HG02840 (cell line): ENCODE measurements at regions not wholly inside any gene's neighbourhood (a gene's known extent, or its start where the extent isn't known, plus 50 kb on each side); places are given as distances from the start of the nearest gene placed in this dataset.

ENCODE experiments used
- ATAC-seq: cut with Tn5 transposase; IDR thresholded peaks from one replicate; pipeline ENCODE4 v1.9.1; 2021; ENCODE audit warnings: mild to moderate bottlenecking, moderate library complexity, moderate number of reproducible peaks; ENCODE audit not compliant: unreplicated experiment, low FRiP score

DNA sequence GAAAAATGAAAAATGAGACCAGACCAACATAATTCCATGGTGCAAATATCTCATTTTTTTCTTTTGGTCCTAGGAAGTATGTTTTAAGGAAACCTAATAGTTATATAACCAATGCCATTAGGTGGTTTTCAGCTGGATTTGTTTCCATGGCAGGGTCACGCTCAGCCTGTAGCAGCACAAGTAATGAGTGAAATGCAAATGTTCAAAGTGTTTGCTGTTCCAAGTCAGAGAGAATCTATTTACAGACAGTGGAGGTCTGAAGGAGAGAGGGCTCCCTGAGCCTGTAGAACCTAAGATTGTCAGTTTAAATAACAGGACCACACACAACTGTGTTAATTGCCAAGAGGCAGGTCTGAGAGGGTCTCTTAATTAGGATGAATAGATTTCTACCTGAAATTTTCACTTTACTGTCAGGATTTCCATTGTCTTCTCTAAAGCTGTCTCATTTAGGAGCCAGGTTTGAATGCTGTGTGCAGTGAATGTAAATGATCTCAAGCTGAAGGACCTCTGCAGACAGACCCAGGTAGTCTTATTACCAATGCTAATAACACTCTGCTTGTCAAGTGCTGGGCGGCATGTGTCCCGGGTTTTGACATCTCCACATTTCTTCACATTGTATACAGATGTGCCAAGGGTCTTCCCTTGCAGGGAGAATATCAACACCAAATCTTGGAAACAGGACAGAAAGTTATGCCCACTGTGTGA lies 317.3 kb upstream of the NECTIN3 start:
- ATAC-seq = no peak

- no peak for ATAC-seq
Observed at GRCh38 chr3:110755345-110755744, 316.3 kb upstream of the NECTIN3 start.

- no peak for ATAC-seq
Observed at GRCh38 chr3:110756705-110757104, 314.9 kb upstream of the NECTIN3 start.

- no peak for ATAC-seq
Observed at GRCh38 chr3:110758208-110758607, 313.4 kb upstream of the NECTIN3 start.

DNA sequence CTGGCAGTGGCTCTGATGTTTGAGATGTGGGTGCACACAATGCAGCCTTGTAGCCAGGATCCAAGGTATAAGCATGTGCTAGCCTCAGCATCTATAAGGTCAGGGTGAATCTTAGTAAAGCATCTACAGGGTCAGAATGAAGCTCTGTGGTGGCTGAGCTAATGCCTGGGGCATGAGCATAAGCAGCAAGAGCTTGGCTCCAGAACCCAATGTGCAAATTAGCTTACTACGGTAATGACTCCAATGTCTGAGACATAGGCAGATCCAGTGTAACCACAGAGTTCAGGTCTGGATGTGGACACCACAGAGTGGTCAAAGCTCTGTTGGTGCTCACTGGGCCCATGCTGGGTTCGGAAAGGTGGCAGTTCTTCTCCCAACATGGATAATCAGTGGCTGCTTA lies 304.5 kb upstream of the NECTIN3 start:
- ATAC-seq = no peak

- no peak for ATAC-seq
Observed at GRCh38 chr3:110767838-110768237, 303.8 kb upstream of the NECTIN3 start.

DNA sequence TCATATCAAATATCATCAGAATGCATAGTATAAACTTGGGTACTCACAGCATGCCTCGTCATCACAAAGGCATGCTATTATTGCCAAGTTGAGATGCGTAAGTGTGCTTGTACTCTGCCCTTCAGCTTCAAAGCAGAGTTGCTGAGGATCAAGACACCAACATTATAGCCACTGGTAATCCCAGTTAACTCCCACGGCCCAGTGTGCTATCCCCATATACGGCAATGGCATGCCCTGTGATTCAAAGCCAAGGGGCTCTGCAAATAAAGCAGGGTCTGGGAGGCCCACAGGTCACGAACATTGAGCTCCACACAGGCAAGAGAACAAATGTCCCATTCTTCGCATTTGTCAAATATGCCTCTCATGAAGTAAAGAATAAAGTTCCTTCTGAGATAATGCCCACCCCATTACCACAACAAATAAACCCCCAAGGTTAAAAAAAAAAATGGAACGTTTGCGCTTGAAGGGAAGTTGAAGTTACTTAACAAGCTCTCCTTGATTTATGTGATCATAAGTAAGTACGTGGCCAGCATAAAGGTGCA lies 298.1 kb upstream of the NECTIN3 start:
- no peak for ATAC-seq

DNA sequence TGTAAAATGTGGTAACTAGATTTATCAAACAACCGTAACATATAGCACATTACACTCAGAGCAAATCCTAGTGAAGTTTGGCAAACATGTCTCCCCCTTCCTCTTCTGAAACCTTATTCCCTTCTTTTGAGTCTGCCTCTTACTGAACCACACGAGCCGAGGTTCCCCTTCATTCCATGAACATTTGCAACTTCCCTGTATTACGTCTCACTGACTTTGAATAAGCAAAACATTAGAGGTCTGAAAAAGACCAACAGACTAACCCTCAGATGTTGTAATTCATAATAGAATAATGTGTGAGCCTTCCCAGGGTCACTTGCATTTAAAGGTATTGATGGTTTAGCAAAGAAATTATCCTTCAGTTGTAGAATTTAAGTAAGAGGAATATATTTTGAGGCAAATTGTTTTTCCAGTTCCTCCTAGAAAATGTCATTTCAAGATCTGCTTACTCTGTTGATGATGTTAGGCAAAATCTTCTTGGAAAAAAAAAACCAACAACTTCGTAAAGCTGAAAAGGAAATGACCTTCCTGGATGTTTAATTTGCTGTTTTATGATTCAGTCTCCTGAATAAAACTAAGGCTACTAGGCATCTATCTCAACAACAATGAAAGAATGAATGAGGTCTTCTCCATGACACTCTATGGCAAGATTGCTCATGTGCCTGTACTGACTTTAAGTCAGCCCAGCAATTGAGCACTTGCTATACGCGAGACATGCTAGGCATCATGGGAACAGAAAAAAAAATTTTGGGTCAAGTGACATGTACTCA lies 296.9 kb upstream of the NECTIN3 start:
- ATAC-seq = no peak

GRCh38 chr3:110779581-110779980 lies 292.0 kb upstream of the NECTIN3 start:
- no peak for ATAC-seq

- ATAC-seq = no peak
Observed at GRCh38 chr3:110783541-110783940, 288.1 kb upstream of the NECTIN3 start.

- no peak for ATAC-seq
Observed at GRCh38 chr3:110788794-110789193, 282.8 kb upstream of the NECTIN3 start.

- no peak for ATAC-seq
Observed at GRCh38 chr3:110789315-110789714, 282.3 kb upstream of the NECTIN3 start.

GRCh38 chr3:110790631-110791030 lies 281.0 kb upstream of the NECTIN3 start:
- ATAC-seq = no peak

GRCh38 chr3:110791995-110792686 lies 279.5 kb upstream of the NECTIN3 start:
- no peak for ATAC-seq

DNA sequence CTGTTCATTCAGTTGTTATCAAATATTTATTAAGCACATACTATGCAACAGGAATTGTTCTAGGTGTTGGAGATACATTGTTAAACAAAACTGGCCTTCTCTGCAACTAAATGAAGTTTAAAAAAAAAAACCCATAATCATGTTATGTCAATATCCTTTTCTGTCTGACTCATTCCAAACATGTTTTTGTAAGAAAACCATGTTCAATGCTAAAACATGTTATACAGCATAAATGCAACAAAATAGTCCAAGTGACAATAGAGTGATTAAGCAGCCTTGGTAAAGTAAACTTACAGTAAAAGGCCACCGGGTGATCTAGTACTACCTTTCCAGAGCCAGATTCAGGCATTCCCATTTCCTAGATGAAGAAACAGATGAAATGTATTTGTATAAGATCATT lies 278.0 kb upstream of the NECTIN3 start:
- no peak for ATAC-seq

GRCh38 chr3:110795163-110795562 lies 276.5 kb upstream of the NECTIN3 start:
- ATAC-seq = no peak

GRCh38 chr3:110799271-110799670 lies 272.3 kb upstream of the NECTIN3 start:
- ATAC-seq = no peak

DNA sequence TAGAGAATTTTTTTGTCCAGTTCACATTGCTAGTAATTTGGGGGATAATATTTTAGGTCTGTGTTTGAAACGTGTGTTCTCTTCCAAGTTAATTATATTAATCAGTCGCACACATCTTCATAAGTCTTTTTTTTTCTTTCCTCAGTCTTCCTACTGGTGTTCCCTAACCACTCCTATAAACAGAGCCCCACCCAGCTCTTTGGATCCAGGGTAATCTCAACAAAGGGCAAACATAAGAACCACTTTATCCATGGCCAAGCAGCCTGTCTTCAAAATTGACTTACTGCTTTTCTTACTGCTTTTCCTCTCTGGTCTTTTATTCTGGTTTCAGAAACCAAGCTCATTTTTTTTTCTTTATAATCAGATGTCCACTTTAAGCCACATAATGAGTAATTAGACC lies 266.8 kb upstream of the NECTIN3 start:
- no peak for ATAC-seq

DNA sequence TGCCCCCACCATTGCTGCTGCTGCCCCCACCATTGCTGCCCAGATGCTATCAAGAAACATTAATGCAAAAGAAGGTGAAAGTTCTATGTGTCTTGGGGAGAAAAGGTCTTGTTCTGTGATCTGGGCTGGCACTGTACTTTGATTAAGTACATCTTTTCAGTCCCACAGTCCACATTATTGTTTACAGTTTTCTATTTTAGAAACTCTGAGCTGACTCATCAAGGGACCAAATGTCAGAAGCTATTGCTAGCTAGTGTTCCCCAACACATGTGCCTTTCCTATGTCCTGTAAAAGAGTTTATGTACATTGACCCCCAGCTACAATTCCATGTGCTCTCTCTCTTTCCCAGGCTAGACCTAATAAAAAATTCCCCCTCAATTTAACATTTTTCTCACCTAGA lies 264.7 kb upstream of the NECTIN3 start:
- ATAC-seq = no peak

- ATAC-seq = no peak
Observed at GRCh38 chr3:110808630-110809029, 263.0 kb upstream of the NECTIN3 start.

DNA sequence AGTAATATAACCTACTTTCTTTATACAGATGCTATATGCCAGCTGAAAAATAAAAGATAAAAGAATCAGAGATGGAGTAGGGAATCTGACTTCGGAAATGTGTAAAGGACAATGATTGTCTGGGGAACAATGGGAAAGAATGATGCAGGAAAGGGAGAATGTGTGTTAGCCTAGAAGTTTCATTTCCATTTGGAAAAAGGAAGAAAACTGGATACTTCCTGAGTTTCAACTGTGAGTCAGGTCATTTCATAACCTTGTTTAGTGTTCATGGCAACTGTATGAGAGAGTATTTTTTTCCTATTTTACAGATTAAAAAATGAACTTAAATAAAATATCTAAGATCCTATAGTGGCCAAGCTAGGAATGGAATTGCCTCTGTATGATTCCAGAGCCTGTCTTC lies 261.3 kb upstream of the NECTIN3 start:
- no peak for ATAC-seq
